Psoas muscle (tissue), 7 donors: ENCODE measurements at regions not wholly inside any gene's neighbourhood (a gene's known extent, or its start where the extent isn't known, plus 50 kb on each side); places are given as distances from the start of the nearest gene placed in this dataset.

Source experiments
- ATAC-seq, 4 donors: fragments of 200-7000 bp; cut with Tn5 transposase; one replicate each; pipeline ENCODE4 v1.9.1; 2020; ENCODE audit warnings: moderate library complexity in 3 of 4, mild to moderate bottlenecking in 2 of 4
- DNase-seq, 2 donors: peaks; one replicate each; pipeline ENCODE4 v3.0.0-alpha.2; 2020
- H3K27ac ChIP-seq: fragments of 200-600 bp; one replicate; pipeline ENCODE4 v1.8.0; 2022
- H3K27me3 ChIP-seq, 3 donors: fragments of 200-600 bp in 1 of 3; one replicate each; pipeline versions ENCODE4 v1.6.1 to v1.8.0; 2013 to 2022; ENCODE audit warnings: low read length in 2 of 3, mild to moderate bottlenecking in 2 of 3, moderate library complexity in 1 of 3; ENCODE audit not compliant: insufficient read depth in 3 of 3
- H3K36me3 ChIP-seq, 2 donors: fragments of 200-600 bp in 1 of 2; one replicate each; pipeline versions ENCODE4 v1.6.1 to v1.8.0; 2013 to 2022; ENCODE audit warnings: low read depth in 1 of 2, mild to moderate bottlenecking in 1 of 2, moderate library complexity in 1 of 2; ENCODE audit not compliant: insufficient read depth in 1 of 2
- H3K4me1 ChIP-seq: fragments of 200-600 bp; one replicate; pipeline ENCODE4 v1.8.0; 2022
- H3K4me3 ChIP-seq: fragments of 200-600 bp; one replicate; pipeline ENCODE4 v1.8.0; 2022; ENCODE audit warnings: mild to moderate bottlenecking
- H3K9me3 ChIP-seq: fragments of 200-600 bp; one replicate; pipeline ENCODE4 v1.8.0; 2022
- CTCF ChIP-seq: fragments of 200-600 bp; IDR thresholded peaks from one replicate; pipeline ENCODE4 v1.8.0; 2022; ENCODE audit warnings: antibody characterized with exemption
- WGBS, 3 donors: extraction: QIAGEN DNeasy Blood & Tissue Kit; methylation state at CpG; one replicate each; pipeline versions ENCODE4 v1.1.6 to v1.1.7; 2013; 5-methylcytosine and 5-hydroxymethylcytosine counted together
- intact Hi-C, 2 donors: fragments of 100-400 bp; cut with DNase I; formaldehyde crosslinking; loops; one replicate each; pipeline versions ENCODE4 v1.11.0 to v1.14.2; 2022
- donor health status: healthy with polysubstance abuse.
- donor health status: DM: no; HTN: no; CAD: no; lungs with moderate emphysema.
- donor health status: Bipolar disorder and iron deficiency.
- donor health status: healthy.
- donor health status: DM: yes; HTN: yes; CAD: no.
- donor health status: DM: no; HTN: no; CAD: no.
- donor health status: DM: yes; HTN: yes; CAD: no.

- no peak overlapping the region for H3K4me3 ChIP-seq
- no peak overlapping the region for H3K27ac ChIP-seq
- H3K9me3 ChIP-seq = no peaks in the 10 kb centered on the region
- peaks cover 17% of the 10 kb centered on the region for H3K4me1 ChIP-seq
- TF ChIP-seq CTCF = no peak
- no peak for DNase-seq
- whole genome bisulfite sequencing, 3 donors = 79 to 100% (median 81%) methylated on average over 1 of the region's 1 CpG
- no peaks in the 10 kb centered on the region for H3K36me3 ChIP-seq
- no peaks in the 10 kb centered on the region for H3K27me3 ChIP-seq
- no peak for ATAC-seq
- intact Hi-C loops = loop anchor here in 1 of 2 donors (5.0 kb wide), 1 partner anchor 114 kb away; no protein-coding TSS in a partner anchor
Measured at GRCh38 chr3:30498587-30498967, 107.8 kb upstream of the TGFBR2 start.

GRCh38 chr3:30500666-30501399, 105.6 kb upstream of the TGFBR2 start:
- WGBS, 3 donors = 93 to 95% (median 95%) methylated on average over 7 of the region's 7 CpGs
- no peak for TF ChIP-seq CTCF
- intact Hi-C loops = no loop called here

GRCh38 chr3:30501526-30501925, 104.9 kb upstream of the TGFBR2 start:
- no peak for TF ChIP-seq CTCF
- ATAC-seq (no peak), DNase-seq (no peak)
- Histone ChIP-seq H3K27me3 (no peaks in the 10 kb centered on the region), H3K27ac (no peak overlapping the region), H3K4me1 (peaks cover 4% of the 10 kb centered on the region), H3K4me3 (no peak overlapping the region), H3K9me3 (no peaks in the 10 kb centered on the region), H3K36me3 (no peaks in the 10 kb centered on the region)
- intact Hi-C loops = no loop called here

More at GRCh38 chr3:30500666-30501399, 105.6 kb upstream of the TGFBR2 start:
- Histone ChIP-seq H3K27me3 (no peaks in the 10 kb centered on the region), H3K27ac (no peak overlapping the region), H3K4me3 (no peak overlapping the region), H3K9me3 (no peaks in the 10 kb centered on the region), H3K4me1 (peaks cover 10% of the 10 kb centered on the region), H3K36me3 (no peaks in the 10 kb centered on the region)
- DNase-seq (no peak), ATAC-seq (no peak)

- Histone ChIP-seq H3K9me3 (no peaks in the 10 kb centered on the region), H3K27ac (no peak overlapping the region), H3K36me3 (no peaks in the 10 kb centered on the region), H3K4me1 (no peaks in the 10 kb centered on the region), H3K4me3 (no peak overlapping the region), H3K27me3 (no peaks in the 10 kb centered on the region)
- no peak for DNase-seq
- WGBS, 3 donors = 69 to 88% (median 76%) methylated on average over 2 of the region's 2 CpGs
- ATAC-seq = no peak
- intact Hi-C loops = no loop called here
- TF ChIP-seq CTCF = no peak
Measured at GRCh38 chr3:30502051-30502741, 104.2 kb upstream of the TGFBR2 start.
